Fibroblast of lung (primary cell): ENCODE measurements at regions not wholly inside any gene's neighbourhood (a gene's known extent, or its start where the extent isn't known, plus 50 kb on each side); places are given as distances from the start of the nearest gene placed in this dataset.

Source experiments
- DNase-seq, 2 donors: peaks; one replicate each; pipeline versions ENCODE4 v3.0.0 to v3.0.0-alpha.2; 2010; ENCODE audit warnings: low read depth in 2 of 2
- H2AFZ ChIP-seq: 2 replicates; pipeline ENCODE4 v1.5.1; 2012; ENCODE audit warnings: low read length, control low read depth, inconsistent platforms
- H3K27ac ChIP-seq: 2 replicates; pipeline ENCODE4 v1.5.1; 2011; ENCODE audit warnings: low read length, control low read depth; ENCODE audit not compliant: insufficient read depth
- H3K27me3 ChIP-seq: 2 replicates; pipeline ENCODE4 v1.5.1; 2011; ENCODE audit warnings: mild to moderate bottlenecking, low read length; ENCODE audit not compliant: control insufficient read depth, insufficient read depth
- H3K36me3 ChIP-seq: 2 replicates; pipeline ENCODE4 v1.5.1; 2011; ENCODE audit warnings: low read length; ENCODE audit not compliant: control insufficient read depth, insufficient read depth
- H3K4me1 ChIP-seq: 2 replicates; pipeline ENCODE4 v1.5.1; 2011; ENCODE audit warnings: low read length; ENCODE audit not compliant: control insufficient read depth, insufficient read depth; ENCODE audit errors: extremely low read depth
- H3K4me2 ChIP-seq: 2 replicates; pipeline ENCODE4 v1.5.1; 2011; ENCODE audit warnings: low read length, control low read depth; ENCODE audit not compliant: insufficient read depth; ENCODE audit errors: extremely low read depth
- H3K4me3 ChIP-seq, 4 experiments: fragments of 200-600 bp in 1 of 4; sonication (generic) in 1 of 4; replicated peaks in 1 of 4; 2 replicates each; pipeline ENCODE4 v1.5.1; 2011 to 2016; ENCODE audit warnings: low read length in 4 of 4, low read depth in 3 of 4, mild to moderate bottlenecking in 3 of 4, control low read depth in 2 of 4, inconsistent platforms in 1 of 4, mixed read lengths in 1 of 4; ENCODE audit not compliant: insufficient read depth in 1 of 4; ENCODE audit errors: control extremely low read depth in 1 of 4
- H3K79me2 ChIP-seq: 2 replicates; pipeline ENCODE4 v1.5.1; 2012; ENCODE audit warnings: mild to moderate bottlenecking, low read length, inconsistent platforms; ENCODE audit not compliant: control insufficient read depth, insufficient read depth
- H3K9ac ChIP-seq: 2 replicates; pipeline ENCODE4 v1.5.1; 2011; ENCODE audit warnings: mild to moderate bottlenecking, low read length, control low read depth; ENCODE audit not compliant: insufficient read depth
- H3K9me3 ChIP-seq: 2 replicates; pipeline ENCODE4 v1.5.1; 2012; ENCODE audit warnings: low read depth, low read length; ENCODE audit not compliant: control insufficient read depth, insufficient read depth
- H4K20me1 ChIP-seq: 2 replicates; pipeline ENCODE4 v1.5.1; 2011; ENCODE audit warnings: low read length; ENCODE audit not compliant: control insufficient read depth, insufficient read depth; ENCODE audit errors: extremely low read depth
- EZH2 ChIP-seq: IDR thresholded peaks from 2 replicates; pipeline ENCODE4 v1.5.1; 2012; ENCODE audit warnings: low read length, control low read depth, mild to moderate bottlenecking; ENCODE audit errors: missing control alignments
- TF ChIP-seq, protein P1 (sequence below), 2 donors: IDR thresholded peaks in 1 of 2; conservative IDR thresholded peaks in 1 of 2; 1 replicate in 1 of 2; 2 replicates in 1 of 2; pipeline ENCODE4 v1.5.1; 2011 to 2012; ENCODE audit warnings: low read length in 2 of 2, control low read depth in 1 of 2, inconsistent platforms in 1 of 2, low read depth in 1 of 2, mild to moderate bottlenecking in 1 of 2

GRCh38 chr10:62721687-62722086 is 82.8 kb upstream of the ADO start:
- no peak overlapping the region for H3K9ac ChIP-seq
- H3K4me1 ChIP-seq, result no peaks in the 10 kb centered on the region
- H3K79me2 ChIP-seq, result no peaks in the 10 kb centered on the region
- no peaks in the 10 kb centered on the region for H4K20me1 ChIP-seq
- peaks cover 3% of the 10 kb centered on the region for H3K27me3 ChIP-seq
- no peak overlapping the region for H3K27ac ChIP-seq
- H3K36me3 ChIP-seq, result no peaks in the 10 kb centered on the region
- no peak overlapping the region for H3K4me3 ChIP-seq
- no peak for DNase-seq
- no peak overlapping the region for H3K4me2 ChIP-seq
- H3K9me3 ChIP-seq, result no peaks in the 10 kb centered on the region
- no peak for TF ChIP-seq EZH2
- TF ChIP-seq, protein P1, sequence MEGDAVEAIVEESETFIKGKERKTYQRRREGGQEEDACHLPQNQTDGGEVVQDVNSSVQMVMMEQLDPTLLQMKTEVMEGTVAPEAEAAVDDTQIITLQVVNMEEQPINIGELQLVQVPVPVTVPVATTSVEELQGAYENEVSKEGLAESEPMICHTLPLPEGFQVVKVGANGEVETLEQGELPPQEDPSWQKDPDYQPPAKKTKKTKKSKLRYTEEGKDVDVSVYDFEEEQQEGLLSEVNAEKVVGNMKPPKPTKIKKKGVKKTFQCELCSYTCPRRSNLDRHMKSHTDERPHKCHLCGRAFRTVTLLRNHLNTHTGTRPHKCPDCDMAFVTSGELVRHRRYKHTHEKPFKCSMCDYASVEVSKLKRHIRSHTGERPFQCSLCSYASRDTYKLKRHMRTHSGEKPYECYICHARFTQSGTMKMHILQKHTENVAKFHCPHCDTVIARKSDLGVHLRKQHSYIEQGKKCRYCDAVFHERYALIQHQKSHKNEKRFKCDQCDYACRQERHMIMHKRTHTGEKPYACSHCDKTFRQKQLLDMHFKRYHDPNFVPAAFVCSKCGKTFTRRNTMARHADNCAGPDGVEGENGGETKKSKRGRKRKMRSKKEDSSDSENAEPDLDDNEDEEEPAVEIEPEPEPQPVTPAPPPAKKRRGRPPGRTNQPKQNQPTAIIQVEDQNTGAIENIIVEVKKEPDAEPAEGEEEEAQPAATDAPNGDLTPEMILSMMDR (conservative IDR thresholded peaks at IDR 0.05 in 1 of 2, IDR thresholded peaks at IDR 0.05 in 1 of 2; ENCODE audit: low read depth in 1 of 2, low read length in 2 of 2), result no peak
- no peak overlapping the region for H2AFZ ChIP-seq

DNA sequence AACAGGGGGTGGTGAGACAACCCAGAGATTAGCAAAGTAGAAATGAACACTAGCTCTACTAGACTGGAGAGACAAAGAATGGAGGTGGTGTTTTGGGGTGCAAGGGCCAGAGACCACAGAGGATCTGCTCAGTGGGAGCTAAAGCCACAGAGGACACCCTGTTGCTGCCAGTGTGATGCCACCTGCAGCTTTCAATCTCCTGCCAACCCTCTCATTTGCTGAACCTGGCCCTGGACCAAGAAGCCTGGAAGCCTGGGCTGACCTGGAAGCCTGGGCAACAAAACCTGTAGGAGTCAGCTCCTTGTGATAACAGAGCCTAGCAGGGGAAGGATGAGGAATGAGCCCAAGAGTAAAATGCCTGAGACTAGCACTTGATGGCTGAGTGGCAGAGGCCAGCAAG is 81.1 kb upstream of the ADO start:
- H4K20me1 ChIP-seq, result no peaks in the 10 kb centered on the region
- TF ChIP-seq EZH2, result no peak
- TF ChIP-seq, protein P1 (conservative IDR thresholded peaks at IDR 0.05 in 1 of 2, IDR thresholded peaks at IDR 0.05 in 1 of 2; ENCODE audit: low read depth in 1 of 2, low read length in 2 of 2), result no peak
- H3K9me3 ChIP-seq, result no peaks in the 10 kb centered on the region
- no peak overlapping the region for H2AFZ ChIP-seq
- no peaks in the 10 kb centered on the region for H3K36me3 ChIP-seq
- H3K4me3 ChIP-seq, result no peak overlapping the region
- H3K4me2 ChIP-seq, result no peak overlapping the region
- H3K4me1 ChIP-seq, result no peaks in the 10 kb centered on the region
- H3K27ac ChIP-seq, result no peak overlapping the region
- H3K79me2 ChIP-seq, result no peaks in the 10 kb centered on the region
- H3K27me3 ChIP-seq, result peaks cover 3% of the 10 kb centered on the region
- DNase-seq, result no peak
- H3K9ac ChIP-seq, result no peak overlapping the region

- Histone ChIP-seq H4K20me1 (no peaks in the 10 kb centered on the region), H3K36me3 (no peaks in the 10 kb centered on the region), H3K9ac (no peak overlapping the region), H3K4me2 (no peak overlapping the region), H3K4me3 (no peak overlapping the region), H2AFZ (no peak overlapping the region), H3K27ac (no peak overlapping the region), H3K4me1 (no peaks in the 10 kb centered on the region), H3K27me3 (peaks cover 5% of the 10 kb centered on the region), H3K79me2 (no peaks in the 10 kb centered on the region), H3K9me3 (no peaks in the 10 kb centered on the region)
- TF ChIP-seq, protein P1 (conservative IDR thresholded peaks at IDR 0.05 in 1 of 2, IDR thresholded peaks at IDR 0.05 in 1 of 2; ENCODE audit: low read depth in 1 of 2, low read length in 2 of 2), result no peak
- no peak for TF ChIP-seq EZH2
- DNase-seq, result no peak
Measured at GRCh38 chr10:62724465-62724864, 80.1 kb upstream of the ADO start.
